ENCODE measurements at regions not wholly inside any gene's neighbourhood (a gene's known extent, or its start where the extent isn't known, plus 50 kb on each side); places are given as distances from the start of the nearest gene placed in this dataset.

DNA sequence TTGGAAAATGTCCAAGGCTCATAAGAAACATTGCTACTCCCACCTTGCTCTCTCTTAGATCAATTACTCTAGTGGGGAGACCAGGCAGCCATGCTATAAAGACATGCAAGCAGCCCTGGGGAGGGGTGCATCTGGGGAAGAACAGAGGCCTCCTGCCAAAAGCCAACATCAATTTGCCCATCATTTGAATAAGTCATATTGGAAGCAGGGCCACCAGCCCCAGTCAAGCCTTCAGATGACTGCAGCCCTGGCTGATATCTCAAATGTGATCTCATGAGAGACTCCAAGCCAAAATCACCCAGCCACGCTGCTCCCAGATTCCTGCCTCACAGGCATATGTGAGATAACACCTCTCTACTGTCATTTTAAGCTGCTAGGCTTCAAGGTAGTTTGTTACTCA is 157.5 kb upstream of the PDE1C start:
- ChIA-PET POLR2A (no interaction called here), CTCF (no interaction called here)

GRCh38 chr7:32224276-32224675 is 154.1 kb upstream of the PDE1C start:
- ChIA-PET CTCF (no interaction called here), POLR2A (no interaction called here)
- intact Hi-C loops (cut with DNase I, micrococcal nuclease): no loop called here
- Mint-ChIP-seq H3K9me3 (peaks cover 3% of the 10 kb centered on the region), H3K4me1 (ENCODE audit: low read depth) (no peaks in the 10 kb centered on the region), H3K27ac (no peak overlapping the region), H3K27me3 (peaks cover 4% of the 10 kb centered on the region), H3K36me3 (ENCODE audit: low read depth) (no peaks in the 10 kb centered on the region), H3K4me3 (no peak overlapping the region)
- H3K36me3 ChIP-seq (ENCODE audit: insufficient read depth, low read length): no peaks in the 10 kb centered on the region
- TF ChIP-seq, protein P1, sequence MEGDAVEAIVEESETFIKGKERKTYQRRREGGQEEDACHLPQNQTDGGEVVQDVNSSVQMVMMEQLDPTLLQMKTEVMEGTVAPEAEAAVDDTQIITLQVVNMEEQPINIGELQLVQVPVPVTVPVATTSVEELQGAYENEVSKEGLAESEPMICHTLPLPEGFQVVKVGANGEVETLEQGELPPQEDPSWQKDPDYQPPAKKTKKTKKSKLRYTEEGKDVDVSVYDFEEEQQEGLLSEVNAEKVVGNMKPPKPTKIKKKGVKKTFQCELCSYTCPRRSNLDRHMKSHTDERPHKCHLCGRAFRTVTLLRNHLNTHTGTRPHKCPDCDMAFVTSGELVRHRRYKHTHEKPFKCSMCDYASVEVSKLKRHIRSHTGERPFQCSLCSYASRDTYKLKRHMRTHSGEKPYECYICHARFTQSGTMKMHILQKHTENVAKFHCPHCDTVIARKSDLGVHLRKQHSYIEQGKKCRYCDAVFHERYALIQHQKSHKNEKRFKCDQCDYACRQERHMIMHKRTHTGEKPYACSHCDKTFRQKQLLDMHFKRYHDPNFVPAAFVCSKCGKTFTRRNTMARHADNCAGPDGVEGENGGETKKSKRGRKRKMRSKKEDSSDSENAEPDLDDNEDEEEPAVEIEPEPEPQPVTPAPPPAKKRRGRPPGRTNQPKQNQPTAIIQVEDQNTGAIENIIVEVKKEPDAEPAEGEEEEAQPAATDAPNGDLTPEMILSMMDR (IDR thresholded peaks at IDR 0.05): no peak
- no peak for DNase-seq
- no peaks in the 10 kb centered on the region for H3K27me3 ChIP-seq (ENCODE audit: control insufficient read depth in 1 of 2, insufficient read depth in 2 of 2, low read length in 2 of 2)
- no peaks in the 10 kb centered on the region for H3K4me1 ChIP-seq (ENCODE audit: insufficient read depth, low read length)
- no peak overlapping the region for H3K27ac ChIP-seq (ENCODE audit: low read depth in 1 of 2, low read length in 2 of 2)
- H3K9me3 ChIP-seq (ENCODE audit: control insufficient read depth in 1 of 2, insufficient read depth in 1 of 2, low read length in 2 of 2): peaks cover 0 to 14% of the 10 kb centered on the region in 2 experiments
- no peak overlapping the region for H3K4me3 ChIP-seq (ENCODE audit: low read length)
- ATAC-seq (ENCODE audit: poor library complexity): no peak

More for the DNA sequence above, 157.5 kb upstream of the PDE1C start:
- ATAC-seq (ENCODE audit: poor library complexity) (no peak), DNase-seq (no peak)
- no peak overlapping the region for H3K27ac Mint-ChIP-seq
- Histone ChIP-seq H3K27me3 (ENCODE audit: control insufficient read depth in 1 of 2, insufficient read depth in 2 of 2, low read length in 2 of 2) (no peaks in the 10 kb centered on the region), H3K4me1 (ENCODE audit: insufficient read depth, low read length) (no peaks in the 10 kb centered on the region), H3K9me3 (ENCODE audit: control insufficient read depth in 1 of 2, insufficient read depth in 1 of 2, low read length in 2 of 2) (peaks cover 0 to 17% of the 10 kb centered on the region in 2 experiments), H3K4me3 (ENCODE audit: low read length) (no peak overlapping the region), H3K27ac (ENCODE audit: low read depth in 1 of 2, low read length in 2 of 2) (no peak overlapping the region), H3K36me3 (ENCODE audit: insufficient read depth, low read length) (no peaks in the 10 kb centered on the region)
- intact Hi-C loops (cut with DNase I, micrococcal nuclease): no loop called here
- TF ChIP-seq, protein P1 (IDR thresholded peaks at IDR 0.05): no peak
- H3K4me1 Mint-ChIP-seq (ENCODE audit: low read depth): no peaks in the 10 kb centered on the region
- H3K36me3 Mint-ChIP-seq (ENCODE audit: low read depth): no peaks in the 10 kb centered on the region
- peaks cover 7% of the 10 kb centered on the region for H3K9me3 Mint-ChIP-seq
- no peak overlapping the region for H3K4me3 Mint-ChIP-seq
- H3K27me3 Mint-ChIP-seq: peaks cover 4% of the 10 kb centered on the region

DNA sequence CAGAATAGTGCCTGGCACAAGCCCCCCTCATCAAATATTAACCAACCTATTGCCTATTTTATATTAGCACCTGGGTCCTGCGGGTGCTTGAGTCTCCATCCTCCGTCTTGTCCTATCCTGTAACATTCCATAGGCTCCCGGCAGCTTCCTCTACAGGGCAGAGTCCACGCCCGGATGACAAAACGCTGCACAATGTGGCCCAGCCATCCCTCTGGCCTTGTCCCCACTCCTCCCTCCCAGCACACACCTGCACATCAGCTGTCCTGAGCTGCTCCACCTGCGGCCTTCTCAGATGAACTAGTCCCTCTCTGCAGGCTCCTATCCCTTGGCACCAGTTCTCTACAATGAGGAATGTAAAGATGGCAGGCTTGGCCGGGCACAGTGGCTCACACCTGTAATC is 153.5 kb upstream of the PDE1C start:
- Mint-ChIP-seq H3K9me3 (peaks cover 3% of the 10 kb centered on the region), H3K36me3 (ENCODE audit: low read depth) (no peaks in the 10 kb centered on the region), H3K27me3 (peaks cover 4% of the 10 kb centered on the region), H3K27ac (no peak overlapping the region), H3K4me1 (ENCODE audit: low read depth) (no peaks in the 10 kb centered on the region), H3K4me3 (no peak overlapping the region)
- ATAC-seq (ENCODE audit: poor library complexity) (no peak), DNase-seq (no peak)
- H3K4me3 ChIP-seq (ENCODE audit: low read length): no peak overlapping the region
- H3K36me3 ChIP-seq (ENCODE audit: insufficient read depth, low read length): no peaks in the 10 kb centered on the region
- intact Hi-C loops (cut with DNase I, micrococcal nuclease): no loop called here
- H3K4me1 ChIP-seq (ENCODE audit: insufficient read depth, low read length): no peaks in the 10 kb centered on the region
- peaks cover 0 to 12% of the 10 kb centered on the region in 2 experiments for H3K9me3 ChIP-seq (ENCODE audit: control insufficient read depth in 1 of 2, insufficient read depth in 1 of 2, low read length in 2 of 2)
- ChIA-PET POLR2A (no interaction called here), CTCF (no interaction called here)
- H3K27me3 ChIP-seq (ENCODE audit: control insufficient read depth in 1 of 2, insufficient read depth in 2 of 2, low read length in 2 of 2): no peaks in the 10 kb centered on the region
- no peak overlapping the region for H3K27ac ChIP-seq (ENCODE audit: low read depth in 1 of 2, low read length in 2 of 2)
- TF ChIP-seq, protein P1 (IDR thresholded peaks at IDR 0.05): no peak
